Sigmoid colon (tissue), 4 donors: ENCODE measurements at regions not wholly inside any gene's neighbourhood (a gene's known extent, or its start where the extent isn't known, plus 50 kb on each side); places are given as distances from the start of the nearest gene placed in this dataset.

ENCODE experiments used
- POLR2AphosphoS5 ChIP-seq, 4 donors: sonication (generic); formaldehyde crosslinking; IDR thresholded peaks; one replicate each; pipeline ENCODE4 v1.6.1; 2017; ENCODE audit warnings: antibody characterized with exemption in 4 of 4
- TF ChIP-seq, protein P1 (sequence below), 4 experiments: fragments of 450-650 bp in 3 of 4; fragments of 200-600 bp in 1 of 4; IDR thresholded peaks; one replicate each; pipeline ENCODE4 v1.5.1; 2016 to 2019; ENCODE audit warnings: antibody characterized with exemption in 4 of 4, mild to moderate bottlenecking in 3 of 4, moderate library complexity in 2 of 4

DNA sequence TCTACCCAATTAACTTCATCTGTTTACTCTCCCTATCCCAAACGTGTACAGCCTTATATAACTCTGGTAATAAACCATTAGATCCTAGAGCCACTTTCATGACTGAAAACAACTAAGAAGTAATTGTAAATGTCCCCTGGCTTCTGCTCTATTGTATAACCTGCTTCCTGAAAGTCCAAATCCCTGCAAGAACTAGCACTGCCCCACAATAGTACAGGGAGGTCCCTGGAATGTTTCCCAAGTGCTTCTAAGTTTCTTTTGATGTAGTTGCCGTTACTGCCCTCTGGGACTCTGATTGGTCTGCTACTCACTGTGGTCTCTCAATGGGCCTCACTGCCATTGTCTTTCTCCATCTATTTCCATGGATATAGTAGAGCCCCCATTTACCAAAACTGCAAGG, 764.0 kb upstream of the GHITM start:
- TF ChIP-seq, protein P1, sequence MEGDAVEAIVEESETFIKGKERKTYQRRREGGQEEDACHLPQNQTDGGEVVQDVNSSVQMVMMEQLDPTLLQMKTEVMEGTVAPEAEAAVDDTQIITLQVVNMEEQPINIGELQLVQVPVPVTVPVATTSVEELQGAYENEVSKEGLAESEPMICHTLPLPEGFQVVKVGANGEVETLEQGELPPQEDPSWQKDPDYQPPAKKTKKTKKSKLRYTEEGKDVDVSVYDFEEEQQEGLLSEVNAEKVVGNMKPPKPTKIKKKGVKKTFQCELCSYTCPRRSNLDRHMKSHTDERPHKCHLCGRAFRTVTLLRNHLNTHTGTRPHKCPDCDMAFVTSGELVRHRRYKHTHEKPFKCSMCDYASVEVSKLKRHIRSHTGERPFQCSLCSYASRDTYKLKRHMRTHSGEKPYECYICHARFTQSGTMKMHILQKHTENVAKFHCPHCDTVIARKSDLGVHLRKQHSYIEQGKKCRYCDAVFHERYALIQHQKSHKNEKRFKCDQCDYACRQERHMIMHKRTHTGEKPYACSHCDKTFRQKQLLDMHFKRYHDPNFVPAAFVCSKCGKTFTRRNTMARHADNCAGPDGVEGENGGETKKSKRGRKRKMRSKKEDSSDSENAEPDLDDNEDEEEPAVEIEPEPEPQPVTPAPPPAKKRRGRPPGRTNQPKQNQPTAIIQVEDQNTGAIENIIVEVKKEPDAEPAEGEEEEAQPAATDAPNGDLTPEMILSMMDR (IDR thresholded peaks at IDR 0.05), result no peak
- no peak for TF ChIP-seq POLR2AphosphoS5 (IDR thresholded peaks at IDR 0.05)
